ENCODE measurements at regions not wholly inside any gene's neighbourhood (a gene's known extent, or its start where the extent isn't known, plus 50 kb on each side); places are given as distances from the start of the nearest gene placed in this dataset.
A peak's percentile ranks its signal among the peaks of the same experiment; 100 is the strongest.
"Not testable (repeated sequence)": the region's sequence is repeated elsewhere in the genome, so short reads cannot be mapped to it uniquely, and the experiment has no call there.

GRCh38 chr1:145553795-145554194, 54.0 kb upstream of the GPR89A start:
- not testable (repeated sequence) for DNase-seq

GRCh38 chr1:145545055-145545454, 62.7 kb upstream of the GPR89A start:
- no peak for DNase-seq

GRCh38 chr1:145541685-145542084, 66.1 kb upstream of the GPR89A start:
- not testable (repeated sequence) for DNase-seq

DNA sequence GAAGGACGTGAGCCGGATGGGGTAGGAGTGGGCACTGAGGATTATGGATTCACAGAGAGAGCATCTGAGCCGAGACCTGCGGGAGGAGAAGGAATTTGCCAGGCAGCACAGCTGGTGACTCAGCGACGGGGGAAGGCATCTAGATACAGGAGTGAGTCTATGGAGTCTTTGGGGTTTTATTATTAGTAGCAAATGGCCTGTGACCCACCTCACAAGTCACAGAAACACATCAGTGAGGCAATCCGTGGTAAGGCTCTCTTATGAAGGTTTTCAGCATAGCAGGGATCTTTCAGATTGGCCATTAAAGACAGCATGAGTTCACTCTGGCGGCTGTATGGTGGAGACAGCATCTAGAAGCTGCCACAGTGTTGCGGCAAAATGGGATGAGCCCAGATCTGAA, 66.5 kb upstream of the GPR89A start:
- DNase-seq, result not testable (repeated sequence)

DNA sequence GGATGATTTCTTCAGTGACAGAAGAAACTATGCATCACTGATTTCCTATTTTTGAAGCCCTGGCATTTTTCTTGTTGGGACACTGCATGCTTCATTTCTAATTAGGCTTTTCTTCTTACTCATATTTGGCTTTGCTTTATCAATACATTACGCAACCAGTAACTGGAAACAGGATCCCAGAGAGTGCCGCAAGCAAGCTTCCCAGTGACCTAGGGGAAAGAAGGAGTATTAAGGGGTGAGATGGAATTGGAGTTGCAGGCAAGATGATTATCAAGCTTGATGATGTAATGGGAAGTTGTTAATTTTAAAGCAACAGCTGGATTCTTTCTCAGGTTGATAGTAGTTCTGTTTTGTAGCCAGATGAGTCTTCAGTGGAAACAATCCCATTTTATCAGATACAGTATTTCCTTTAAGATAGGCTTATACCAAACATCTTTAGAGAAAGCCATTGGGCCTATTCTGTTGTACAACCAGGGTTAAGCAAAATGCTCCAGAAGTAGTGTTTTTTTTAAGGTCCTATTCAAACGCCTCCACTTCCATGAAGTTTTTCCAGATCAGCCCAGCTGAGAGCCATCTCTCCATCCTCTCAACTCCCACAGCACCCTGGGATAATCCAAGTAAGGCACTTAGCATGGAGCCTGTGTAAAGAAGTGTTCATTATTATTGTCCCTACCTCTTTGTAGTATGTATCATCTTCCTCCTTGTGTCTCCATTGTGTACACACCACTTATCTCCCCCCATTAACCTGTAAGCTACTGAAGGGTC, 69.5 kb upstream of the GPR89A start:
- DNase-seq, result not testable (repeated sequence)

GRCh38 chr1:145537003-145537402, 70.8 kb upstream of the GPR89A start:
- not testable (repeated sequence) for DNase-seq

DNA sequence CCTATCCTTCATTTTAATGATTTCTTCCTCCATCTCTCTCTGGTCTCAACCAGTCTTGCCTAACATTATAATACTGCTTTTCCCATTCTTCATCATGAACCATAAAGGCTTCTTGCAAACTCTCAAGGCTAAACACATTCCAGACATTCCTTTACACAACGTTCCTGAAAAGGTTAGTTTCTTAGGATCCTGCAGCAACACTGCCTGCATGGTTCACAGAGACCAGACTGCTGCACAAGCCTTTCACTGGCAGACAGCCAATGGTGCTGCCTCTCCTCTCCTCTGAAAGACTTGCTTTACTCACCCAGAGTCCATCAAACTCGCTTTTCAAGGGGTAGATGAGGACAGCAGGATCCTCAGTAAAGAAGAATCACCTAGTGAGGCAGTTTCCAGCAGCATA, 72.3 kb upstream of the GPR89A start:
- DNase-seq, result peak; percentile 14

GRCh38 chr1:145528068-145528564, 79.7 kb upstream of the GPR89A start:
- not testable (repeated sequence) for DNase-seq

DNA sequence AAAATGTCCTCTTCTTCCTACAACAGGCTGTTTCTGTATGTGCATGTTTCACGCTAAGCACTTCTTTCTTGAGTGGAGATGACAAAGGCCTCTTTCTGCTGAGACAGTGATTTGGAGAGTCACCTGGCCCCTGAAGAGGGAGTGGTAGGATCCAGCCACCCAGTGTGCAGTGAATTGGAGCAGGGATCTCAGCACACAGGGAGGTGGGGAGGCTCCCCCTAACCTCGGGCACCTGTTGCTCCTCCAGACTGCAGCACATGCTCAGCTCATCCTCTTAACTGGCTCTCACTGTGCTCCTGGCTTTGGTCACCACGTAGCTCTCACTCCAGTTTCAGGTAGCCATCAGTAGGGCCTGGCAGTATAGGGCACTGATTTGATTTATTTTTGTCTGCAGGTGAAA, 87.6 kb upstream of the GPR89A start:
- DNase-seq, result not testable (repeated sequence)

GRCh38 chr1:145519302-145519701, 88.5 kb upstream of the GPR89A start:
- not testable (repeated sequence) for DNase-seq

- DNase-seq, result peak; percentile 83
Measured at GRCh38 chr1:145513017-145513416, 87.6 kb upstream of the NBPF20 start.

DNA sequence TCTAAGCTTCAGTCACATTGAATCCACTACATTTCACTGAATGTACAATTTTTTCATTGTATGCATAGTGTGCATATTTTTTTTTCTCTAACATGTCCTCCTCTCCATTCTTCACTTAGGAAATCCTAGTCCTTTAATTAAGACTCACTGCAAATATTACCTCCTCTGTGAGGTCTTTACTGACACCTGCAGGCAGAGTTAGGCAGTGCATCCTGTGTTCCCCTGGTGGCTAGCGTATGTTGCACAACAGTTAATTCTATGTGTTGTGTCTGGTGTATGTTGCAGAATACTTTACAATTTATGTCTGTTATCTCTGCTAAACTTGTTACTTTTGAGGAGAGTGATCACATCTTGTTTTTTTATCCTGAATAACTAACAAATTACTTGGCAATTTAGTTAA, 82.7 kb upstream of the NBPF20 start:
- not testable (repeated sequence) for DNase-seq

GRCh38 chr1:145505663-145506647, 80.6 kb upstream of the NBPF20 start:
- not testable (repeated sequence) for DNase-seq

- DNase-seq, result not testable (repeated sequence)
Measured at GRCh38 chr1:145504834-145505413, 79.5 kb upstream of the NBPF20 start.

- DNase-seq, result not testable (repeated sequence)
Measured at GRCh38 chr1:145504310-145504709, 78.9 kb upstream of the NBPF20 start.

- not testable (repeated sequence) for DNase-seq
Measured at GRCh38 chr1:145500251-145500650, 74.8 kb upstream of the NBPF20 start.

GRCh38 chr1:145495077-145495871, 69.9 kb upstream of the NBPF20 start:
- not testable (repeated sequence) for DNase-seq

- DNase-seq, result not testable (repeated sequence)
Measured at GRCh38 chr1:145488193-145488933, 63.0 kb upstream of the NBPF20 start.

GRCh38 chr1:145487156-145487555, 61.8 kb upstream of the NBPF20 start:
- DNase-seq, result not testable (repeated sequence)

DNA sequence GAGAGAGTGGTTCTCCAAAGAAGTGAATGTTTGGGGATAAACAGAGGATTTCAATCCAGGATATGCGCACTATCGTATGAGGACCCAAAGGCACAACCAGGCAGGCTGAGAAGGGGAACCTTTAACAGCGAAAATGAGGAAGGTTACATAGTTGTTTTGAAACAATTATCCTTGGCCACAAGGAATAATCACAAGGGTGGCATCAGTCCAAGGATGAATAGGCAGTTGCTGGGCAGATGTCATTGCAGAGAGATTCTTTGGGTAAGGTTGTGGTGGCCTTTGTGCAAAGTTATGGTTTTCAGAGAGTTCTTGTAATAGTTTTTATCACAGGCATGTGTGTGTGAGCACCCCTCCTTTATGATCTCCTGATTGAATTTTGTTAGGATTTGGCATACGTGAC, 58.9 kb upstream of the NBPF20 start:
- DNase-seq, result not testable (repeated sequence)

DNA sequence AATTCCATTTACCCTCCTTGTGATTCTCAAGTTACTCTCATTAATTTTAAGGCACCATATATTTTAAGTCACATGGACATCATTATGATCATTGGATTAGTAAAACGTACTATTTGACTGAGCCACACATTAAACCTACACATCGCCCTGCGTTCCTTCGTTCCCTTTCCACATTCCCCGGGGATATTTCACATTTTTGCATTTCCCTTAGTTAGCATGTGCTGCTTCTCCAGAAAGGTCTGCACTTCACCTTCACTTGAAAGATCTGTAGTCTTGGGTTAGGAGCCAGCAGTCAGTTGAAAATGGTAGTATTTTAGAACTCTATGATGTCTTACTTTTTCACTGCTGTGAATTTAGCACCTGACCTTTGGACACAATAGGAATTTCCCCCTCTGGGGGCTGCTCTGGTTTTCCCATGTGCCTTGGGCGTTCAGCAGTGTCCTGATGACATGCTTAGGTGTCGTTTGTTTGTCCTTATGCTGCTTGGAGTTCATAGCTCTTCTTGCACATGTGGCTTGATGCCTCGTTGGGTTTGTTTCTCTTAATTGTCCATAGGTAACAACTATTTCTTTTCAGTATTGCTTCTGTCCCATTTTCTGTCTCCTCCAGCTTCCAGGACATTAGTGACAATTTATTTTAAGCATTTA, 56.9 kb upstream of the NBPF20 start:
- not testable (repeated sequence) for DNase-seq
